PC-9 (cell line): ENCODE measurements at regions not wholly inside any gene's neighbourhood (a gene's known extent, or its start where the extent isn't known, plus 50 kb on each side); places are given as distances from the start of the nearest gene placed in this dataset.

Experiments
- CTCF ChIP-seq: fragments of 200-600 bp; sonication (generic); conservative IDR thresholded peaks from 2 replicates; pipeline ENCODE4 v1.6.1; 2017; ENCODE audit warnings: mixed run types, antibody characterized with exemption, mild to moderate bottlenecking, moderate library complexity
- EZH2 ChIP-seq: fragments of 200-600 bp; sonication (generic); IDR thresholded peaks from 2 replicates; pipeline ENCODE4 v1.8.0; 2017; ENCODE audit warnings: antibody characterized with exemption, low read depth

- TF ChIP-seq EZH2 (no peak), CTCF (no peak)
Observed at GRCh38 chr15:75107908-75108838, 84.8 kb downstream of the PPCDC start.
